ENCODE measurements at regions not wholly inside any gene's neighbourhood (a gene's known extent, or its start where the extent isn't known, plus 50 kb on each side); places are given as distances from the start of the nearest gene placed in this dataset.
A peak's percentile ranks its signal among the peaks of the same experiment; 100 is the strongest.

DNA sequence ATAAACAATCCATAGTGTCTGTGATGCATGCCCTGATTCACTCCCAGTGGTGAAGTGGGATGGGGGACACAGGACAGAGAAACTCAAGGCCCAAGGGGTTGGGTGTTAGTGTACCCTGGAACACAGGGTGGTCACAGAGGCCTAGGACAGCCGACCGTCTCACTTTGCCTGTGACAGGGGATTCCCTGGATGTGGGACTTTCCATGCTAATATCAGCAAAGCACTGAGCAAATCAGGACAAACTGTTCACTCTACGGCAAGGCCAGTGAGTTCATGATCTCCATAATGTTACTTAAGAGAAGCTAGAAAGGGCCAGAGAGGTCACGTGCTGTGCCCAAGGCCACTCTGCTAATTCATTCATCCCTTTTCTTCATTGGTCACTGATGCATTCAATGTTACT, 158.7 kb upstream of the RBPJ start:
- Histone ChIP-seq H3K4me1 (replicated peaks in 1 of 2) (peaks cover 0 to 7% of the 10 kb centered on the region in 2 donors), H3K27ac (no peak overlapping the region), H3K4me3 (no peak overlapping the region)
- ATAC-seq (replicated peaks in 6 of 8): no peak
- in situ Hi-C loops (cut with MboI; ENCODE audit: low pct_unique_long_range_greater_than_20kb in 2 of 9, low sequenced_read_pairs in 9 of 9, unreplicated experiment in 9 of 9): no loop called here
- WGBS, 10 experiments: 80 to 100% (median 90%) methylated on average over 1 to 4 of the region's 4 CpGs; no CpG with 5 or more reads in 4 of the 10 experiments

DNA sequence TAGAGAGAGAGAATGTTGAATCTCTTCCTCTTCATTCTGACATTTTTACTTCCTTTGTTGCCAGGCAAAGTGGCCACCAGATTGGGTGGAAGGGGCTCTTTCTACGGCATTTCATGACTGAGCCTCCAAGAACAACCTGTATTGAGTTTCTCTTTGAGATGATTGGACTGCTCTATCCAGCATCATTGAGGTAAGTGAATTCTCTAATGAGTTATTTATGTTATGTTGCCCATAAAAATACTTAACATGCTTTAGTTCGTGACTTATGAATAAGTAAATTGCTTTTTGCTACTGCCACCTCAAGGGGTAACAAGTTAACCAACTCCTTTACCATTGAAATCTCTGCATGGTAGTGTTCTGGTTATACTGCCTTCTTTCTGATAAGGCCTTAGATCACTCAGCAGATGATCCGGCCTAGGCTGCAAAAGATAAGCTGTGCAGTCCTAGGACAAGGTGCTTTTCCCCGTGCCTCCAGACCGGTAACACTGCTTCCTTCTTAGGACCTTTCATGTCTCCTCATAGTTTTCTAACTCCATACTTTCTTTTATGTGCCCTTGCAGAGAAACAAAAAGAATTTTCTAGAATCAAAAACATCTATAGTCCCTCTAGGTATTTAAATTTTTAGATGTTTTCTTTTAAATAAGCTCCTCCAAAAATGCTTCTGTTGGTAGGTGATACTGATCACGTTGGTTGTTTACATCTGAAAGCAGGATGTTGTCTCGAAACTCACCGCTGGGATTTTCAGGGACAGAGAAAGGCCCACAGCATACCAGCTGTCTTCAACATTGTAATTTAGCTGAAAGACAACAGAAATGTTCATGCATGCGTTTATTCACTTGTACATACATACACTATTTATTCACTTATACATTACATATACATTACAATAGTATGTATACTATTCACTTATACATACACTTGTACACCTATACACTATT, 157.1 kb upstream of the RBPJ start:
- no peak for ATAC-seq (replicated peaks in 6 of 8)
- Histone ChIP-seq H3K4me3 (no peak overlapping the region), H3K4me1 (replicated peaks in 1 of 2) (peaks cover 0 to 7% of the 10 kb centered on the region in 2 donors), H3K27ac (no peak overlapping the region)
- in situ Hi-C loops (cut with MboI; ENCODE audit: low pct_unique_long_range_greater_than_20kb in 2 of 9, low sequenced_read_pairs in 9 of 9, unreplicated experiment in 9 of 9): no loop called here
- whole genome bisulfite sequencing, 10 experiments: 47 to 100% (median 81%) methylated on average over 1 to 8 of the region's 9 CpGs

DNA sequence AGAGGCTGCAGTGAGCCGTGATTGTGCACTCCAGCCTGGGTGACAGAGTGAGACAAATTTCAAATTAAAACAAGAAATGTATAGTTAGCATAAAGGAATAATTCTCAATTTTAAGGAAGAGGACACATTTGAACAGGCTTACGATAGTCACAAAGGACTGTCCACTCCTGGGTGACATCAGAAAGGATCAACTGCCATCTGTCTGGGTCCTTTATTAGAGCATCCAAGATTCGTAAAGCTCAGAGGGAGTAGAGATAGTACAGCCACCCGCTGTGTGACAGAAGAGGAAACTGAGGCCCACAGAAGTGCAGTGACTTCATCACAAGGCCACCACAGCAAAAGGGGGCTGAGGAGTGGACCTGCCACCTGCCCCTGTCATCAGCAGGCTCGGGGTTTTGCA, 149.3 kb upstream of the RBPJ start:
- peaks cover 0 to 18% of the 10 kb centered on the region in 2 donors for H3K4me1 ChIP-seq (replicated peaks in 1 of 2)
- in situ Hi-C loops (cut with MboI; ENCODE audit: low pct_unique_long_range_greater_than_20kb in 2 of 9, low sequenced_read_pairs in 9 of 9, unreplicated experiment in 9 of 9): no loop called here
- no peak overlapping the region for H3K4me3 ChIP-seq
- ATAC-seq (replicated peaks in 6 of 8): peak in 5 of 8 experiments; percentile 51 to 58 (median 56)
- WGBS, 10 experiments: 94 to 100% (median 100%) methylated on average over 1 to 5 of the region's 5 CpGs; no CpG with 5 or more reads in 1 of the 10 experiments
- peak overlapping the region; percentile 66 to 78 for H3K27ac ChIP-seq

DNA sequence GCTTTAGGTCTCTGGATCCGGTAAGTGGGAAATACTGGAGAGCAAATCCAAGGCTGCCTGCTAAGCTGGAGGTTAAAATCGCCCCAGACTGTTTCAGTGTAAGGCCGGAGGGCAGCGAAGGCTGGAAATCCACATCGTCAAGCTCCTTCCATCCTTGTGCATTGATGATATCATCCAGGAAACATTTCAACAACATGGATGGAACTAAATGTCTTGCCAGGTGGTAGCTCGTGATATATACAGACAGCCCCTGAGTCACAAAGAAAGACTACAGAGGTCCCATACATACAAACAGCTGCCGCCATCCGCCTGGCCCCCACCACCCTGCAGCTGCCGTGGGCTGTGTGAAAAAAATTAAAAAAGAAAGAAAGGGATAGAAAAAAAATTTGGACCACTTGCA, 148.9 kb upstream of the RBPJ start:
- ATAC-seq (replicated peaks in 6 of 8): peak in 5 of 8 experiments; percentile 90 to 96 (median 92)
- peaks cover 0 to 19% of the 10 kb centered on the region in 2 donors for H3K4me1 ChIP-seq (replicated peaks in 1 of 2)
- H3K4me3 ChIP-seq: no peak overlapping the region
- H3K27ac ChIP-seq: peak overlapping the region; percentile 66 to 78
- in situ Hi-C loops (cut with MboI; ENCODE audit: low pct_unique_long_range_greater_than_20kb in 2 of 9, low sequenced_read_pairs in 9 of 9, unreplicated experiment in 9 of 9): no loop called here
- 33 to 83% (median 65%) methylated on average over 1 to 8 of the region's 9 CpGs; no CpG with 5 or more reads in 2 of the 10 experiments for WGBS, 10 experiments

DNA sequence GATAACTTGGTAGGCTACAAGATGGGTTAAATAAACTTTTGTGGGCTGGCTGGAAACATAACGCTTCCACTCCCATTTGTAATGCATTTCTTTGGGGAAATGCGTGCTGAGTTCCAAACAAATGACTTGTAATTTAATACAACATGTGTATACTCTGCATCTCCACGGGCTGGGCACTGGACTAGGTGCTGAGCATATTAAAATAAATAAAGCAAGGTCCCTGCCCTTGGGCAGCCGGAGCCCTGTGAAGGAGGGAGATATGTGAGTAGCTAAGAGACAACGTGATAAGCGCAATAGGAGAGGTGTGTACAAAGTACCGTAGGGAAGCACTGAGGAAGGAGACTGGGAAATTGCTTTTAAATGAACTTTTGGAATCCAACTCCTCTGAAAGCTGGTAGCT, 147.2 kb upstream of the RBPJ start:
- peak in 3 of 8 experiments; percentile 7 to 69 (median 27) for ATAC-seq (replicated peaks in 6 of 8)
- WGBS, 10 experiments: 0 to 83% (median 57%) methylated on average over 1 to 7 of the region's 7 CpGs; no CpG with 5 or more reads in 1 of the 10 experiments
- Histone ChIP-seq H3K4me1 (replicated peaks in 1 of 2) (peaks cover 0 to 19% of the 10 kb centered on the region in 2 donors), H3K4me3 (no peak overlapping the region), H3K27ac (no peak overlapping the region)
- in situ Hi-C loops (cut with MboI; ENCODE audit: low pct_unique_long_range_greater_than_20kb in 2 of 9, low sequenced_read_pairs in 9 of 9, unreplicated experiment in 9 of 9): no loop called here

DNA sequence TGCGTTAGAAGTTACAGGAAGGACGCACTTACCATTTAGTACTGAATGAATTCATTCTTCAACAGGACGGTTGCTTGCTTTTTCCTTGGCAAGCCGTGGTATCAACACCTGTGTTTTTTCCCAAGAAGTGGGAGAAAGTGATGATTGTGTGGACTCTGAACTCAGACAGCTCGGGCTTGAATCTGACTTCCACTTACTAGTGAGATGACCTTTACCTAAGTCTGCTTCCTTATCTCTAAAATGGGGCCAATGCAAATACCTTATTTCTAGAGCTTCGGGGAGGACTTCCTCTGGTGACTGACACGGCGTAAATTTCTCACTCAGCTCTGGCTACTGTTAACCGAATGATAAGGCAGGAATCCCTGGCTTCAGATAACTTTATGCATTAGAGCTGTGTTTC, 146.8 kb upstream of the RBPJ start:
- no peak overlapping the region for H3K4me3 ChIP-seq
- WGBS, 10 experiments: 67 to 94% (median 79%) methylated on average over 2 to 9 of the region's 9 CpGs; no CpG with 5 or more reads in 2 of the 10 experiments
- in situ Hi-C loops (cut with MboI; ENCODE audit: low pct_unique_long_range_greater_than_20kb in 2 of 9, low sequenced_read_pairs in 9 of 9, unreplicated experiment in 9 of 9): no loop called here
- peaks cover 0 to 19% of the 10 kb centered on the region in 2 donors for H3K4me1 ChIP-seq (replicated peaks in 1 of 2)
- H3K27ac ChIP-seq: no peak overlapping the region
- ATAC-seq (replicated peaks in 6 of 8): no peak

DNA sequence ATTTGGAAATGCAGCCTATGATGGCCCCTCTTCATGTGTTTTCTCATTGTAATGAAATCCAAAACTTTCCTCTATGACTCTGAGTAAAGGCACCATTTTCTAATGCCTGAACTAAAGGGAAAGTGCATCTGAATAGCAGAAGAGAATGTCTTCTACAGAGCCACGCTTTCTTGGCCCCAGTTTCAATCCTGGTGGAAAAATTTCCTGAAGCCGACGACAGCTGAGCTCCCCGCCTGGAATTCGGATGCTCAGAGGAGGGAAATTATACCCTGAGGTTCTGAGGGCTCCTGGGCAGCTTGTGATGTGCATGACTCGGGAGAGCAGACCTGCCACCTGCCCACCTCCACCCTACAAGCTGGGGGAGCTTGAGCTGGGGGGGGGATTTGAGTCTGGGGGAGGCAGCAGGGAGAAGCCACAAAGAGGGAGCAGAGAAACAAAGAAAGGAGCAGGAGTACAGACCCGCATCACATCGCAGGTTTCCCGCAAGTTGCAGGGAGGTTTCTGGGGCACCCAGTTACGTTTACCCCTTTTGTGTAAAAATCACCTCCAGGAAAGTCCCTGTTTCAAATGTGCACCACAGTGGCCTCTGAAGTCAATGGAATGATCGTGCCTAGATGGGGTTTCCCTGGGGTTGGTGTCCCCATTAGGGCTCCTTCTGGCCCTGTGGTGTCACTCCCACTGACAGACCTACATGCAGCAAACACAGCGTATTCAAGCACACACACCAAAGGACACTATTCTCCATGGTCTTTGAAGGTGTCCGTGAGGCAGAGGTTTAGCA, 145.6 kb upstream of the RBPJ start:
- H3K4me3 ChIP-seq: no peak overlapping the region
- no peak for ATAC-seq (replicated peaks in 6 of 8)
- H3K27ac ChIP-seq: no peak overlapping the region
- WGBS, 10 experiments: 79 to 100% (median 94%) methylated on average over 1 to 9 of the region's 13 CpGs; no CpG with 5 or more reads in 3 of the 10 experiments
- H3K4me1 ChIP-seq (replicated peaks in 1 of 2): peaks cover 0 to 19% of the 10 kb centered on the region in 2 donors
- in situ Hi-C loops (cut with MboI; ENCODE audit: low pct_unique_long_range_greater_than_20kb in 2 of 9, low sequenced_read_pairs in 9 of 9, unreplicated experiment in 9 of 9): no loop called here

DNA sequence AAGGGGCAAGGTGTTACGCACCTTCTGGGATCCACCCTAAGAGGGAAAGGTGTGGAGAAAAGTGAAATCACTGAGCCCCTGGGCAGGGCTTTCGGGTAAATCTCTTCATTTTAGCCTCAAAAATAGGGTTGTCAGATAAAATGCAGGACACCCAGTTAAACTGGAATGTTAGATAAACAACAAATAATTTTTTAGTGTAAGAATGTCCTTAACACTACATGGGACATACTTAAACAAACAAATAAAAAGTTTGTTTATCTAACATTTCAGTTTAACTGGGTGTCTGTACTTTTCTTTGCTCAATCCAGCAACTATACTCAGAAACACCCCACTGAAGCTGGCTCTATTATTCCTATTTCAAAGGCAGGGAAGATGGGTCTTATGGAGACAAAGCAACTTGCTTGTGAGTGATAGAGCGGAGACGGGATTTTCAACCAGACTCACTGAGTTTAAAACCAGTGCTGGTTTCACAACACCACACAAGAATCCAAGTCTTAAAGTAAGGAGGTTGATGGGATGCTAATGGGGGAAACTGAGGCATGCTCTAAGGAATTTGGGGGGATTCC, 144.8 kb upstream of the RBPJ start:
- ATAC-seq (replicated peaks in 6 of 8): no peak
- 20 to 97% (median 87%) methylated on average over 1 to 4 of the region's 4 CpGs; no CpG with 5 or more reads in 2 of the 10 experiments for WGBS, 10 experiments
- Histone ChIP-seq H3K27ac (no peak overlapping the region), H3K4me1 (replicated peaks in 1 of 2) (peaks cover 0 to 19% of the 10 kb centered on the region in 2 donors), H3K4me3 (no peak overlapping the region)
- in situ Hi-C loops (cut with MboI; ENCODE audit: low pct_unique_long_range_greater_than_20kb in 2 of 9, low sequenced_read_pairs in 9 of 9, unreplicated experiment in 9 of 9): no loop called here

DNA sequence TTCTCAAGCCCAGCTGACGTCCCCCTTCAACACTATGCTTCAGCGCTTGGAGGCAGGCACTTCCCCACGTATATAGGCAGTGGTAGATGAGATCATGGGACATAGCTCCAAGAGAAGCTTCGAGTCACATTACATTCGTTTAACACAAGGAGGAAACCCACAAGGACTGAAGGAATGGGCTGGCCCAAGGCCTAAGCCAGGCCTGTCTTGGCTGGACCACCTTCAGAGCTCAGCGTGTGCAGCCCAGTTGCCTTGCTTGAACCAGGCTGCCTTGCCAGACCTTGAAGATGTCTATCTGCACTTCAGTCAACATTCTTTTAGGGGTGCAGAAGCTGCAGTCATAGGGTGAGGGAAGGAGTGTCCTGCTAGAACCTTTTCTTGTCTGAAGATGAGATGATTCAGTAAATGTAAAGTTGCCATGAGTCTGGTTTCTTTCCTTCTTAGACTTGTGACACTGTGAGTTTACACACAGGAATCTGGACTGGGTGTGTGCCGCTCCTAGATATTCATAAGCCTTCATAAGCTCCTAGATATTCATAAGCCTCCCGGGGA, 144.1 kb upstream of the RBPJ start:
- 0 to 100% (median 80%) methylated on average over 1 to 6 of the region's 8 CpGs; no CpG with 5 or more reads in 3 of the 10 experiments for WGBS, 10 experiments
- in situ Hi-C loops (cut with MboI; ENCODE audit: low pct_unique_long_range_greater_than_20kb in 2 of 9, low sequenced_read_pairs in 9 of 9, unreplicated experiment in 9 of 9): no loop called here
- Histone ChIP-seq H3K4me3 (no peak overlapping the region), H3K4me1 (replicated peaks in 1 of 2) (peaks cover 0 to 17% of the 10 kb centered on the region in 2 donors), H3K27ac (no peak overlapping the region)
- peak in 3 of 8 experiments; percentile 93 to 95 (median 95) for ATAC-seq (replicated peaks in 6 of 8)

DNA sequence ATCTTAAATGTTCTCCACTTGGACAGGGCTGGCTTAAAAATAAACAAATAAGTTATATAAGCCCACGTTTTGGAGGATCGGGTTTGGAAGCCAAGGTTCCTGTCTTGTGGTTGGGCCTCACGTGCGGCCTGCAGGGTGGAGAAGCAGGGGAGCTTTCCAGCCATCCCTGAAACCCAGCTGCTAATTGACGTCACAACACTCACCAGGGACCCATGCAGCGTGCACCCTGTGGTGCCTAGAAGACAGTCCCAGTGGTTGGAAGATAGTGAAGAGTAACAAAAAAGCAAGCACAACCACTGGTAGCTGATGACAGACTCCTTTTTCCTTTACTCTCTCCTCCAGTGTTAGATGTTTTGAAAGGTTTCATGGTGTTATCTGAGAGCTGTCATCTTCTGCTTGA, 142.0 kb upstream of the RBPJ start:
- Histone ChIP-seq H3K27ac (no peak overlapping the region), H3K4me1 (replicated peaks in 1 of 2) (peaks cover 0 to 10% of the 10 kb centered on the region in 2 donors), H3K4me3 (no peak overlapping the region)
- no peak for ATAC-seq (replicated peaks in 6 of 8)
- 37 to 95% (median 80%) methylated on average over 1 to 6 of the region's 6 CpGs; no CpG with 5 or more reads in 3 of the 10 experiments for WGBS, 10 experiments
- in situ Hi-C loops (cut with MboI; ENCODE audit: low pct_unique_long_range_greater_than_20kb in 2 of 9, low sequenced_read_pairs in 9 of 9, unreplicated experiment in 9 of 9): no loop called here

DNA sequence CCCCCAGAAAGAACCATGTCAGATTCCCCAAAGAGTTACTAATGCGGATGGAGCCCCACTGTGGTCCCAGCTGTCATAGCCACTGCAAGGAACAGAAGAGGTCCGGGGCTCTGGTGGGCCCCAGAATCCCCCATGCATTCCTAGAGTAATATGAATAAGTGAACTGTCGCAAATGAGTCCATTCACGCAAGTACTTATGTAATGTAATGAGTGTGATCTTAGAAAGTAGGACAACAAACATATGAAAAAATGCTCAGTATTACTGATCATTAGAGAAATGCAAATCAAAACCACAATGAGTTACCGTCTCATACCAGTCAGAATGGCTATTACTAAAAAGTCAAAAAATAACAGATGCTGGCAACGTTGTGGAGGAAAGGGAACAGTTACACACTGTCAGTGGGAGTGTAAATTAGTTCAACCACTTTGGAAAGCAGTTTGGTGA, 141.5 kb upstream of the RBPJ start:
- Histone ChIP-seq H3K4me3 (no peak overlapping the region), H3K27ac (no peak overlapping the region), H3K4me1 (replicated peaks in 1 of 2) (peaks cover 0 to 10% of the 10 kb centered on the region in 2 donors)
- no peak for ATAC-seq (replicated peaks in 6 of 8)
- in situ Hi-C loops (cut with MboI; ENCODE audit: low pct_unique_long_range_greater_than_20kb in 2 of 9, low sequenced_read_pairs in 9 of 9, unreplicated experiment in 9 of 9): no loop called here
- 20 to 100% (median 90%) methylated on average over 1 to 6 of the region's 6 CpGs for WGBS, 10 experiments

DNA sequence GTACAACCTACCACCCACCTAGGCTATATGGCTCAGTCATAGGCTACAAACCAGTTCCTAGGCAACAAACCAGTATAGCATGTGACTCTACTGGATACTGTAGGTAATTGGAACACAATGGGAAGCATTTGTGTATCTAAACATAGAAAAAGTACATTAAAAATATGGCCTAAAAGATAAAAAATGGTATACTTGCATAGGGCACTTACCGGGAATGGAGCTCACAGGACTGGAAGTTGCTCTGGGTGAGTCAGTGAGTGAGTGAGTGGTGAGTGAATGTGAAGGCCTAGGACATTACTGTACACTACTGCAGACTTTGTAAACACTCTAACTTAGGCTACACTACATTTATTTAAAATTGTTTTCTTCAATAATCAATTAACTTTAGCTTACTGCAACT, 139.2 kb upstream of the RBPJ start:
- in situ Hi-C loops (cut with MboI; ENCODE audit: low pct_unique_long_range_greater_than_20kb in 2 of 9, low sequenced_read_pairs in 9 of 9, unreplicated experiment in 9 of 9): no loop called here
- Histone ChIP-seq H3K4me3 (no peak overlapping the region), H3K4me1 (replicated peaks in 1 of 2) (peaks cover 0 to under 1% of the 10 kb centered on the region in 2 donors), H3K27ac (no peak overlapping the region)
- 0 to 100% (median 67%) methylated on average over 1 of the region's 1 CpG; no CpG with 5 or more reads in 5 of the 10 experiments for WGBS, 10 experiments
- no peak for ATAC-seq (replicated peaks in 6 of 8)

Data from motor neuron (in vitro differentiated cells).